ENCODE measurements at regions not wholly inside any gene's neighbourhood (a gene's known extent, or its start where the extent isn't known, plus 50 kb on each side); places are given as distances from the start of the nearest gene placed in this dataset.

- TF ChIP-seq CTCF (IDR thresholded peaks at IDR 0.05 in 2 of 3, conservative IDR thresholded peaks at IDR 0.05 in 1 of 3; ENCODE audit: control insufficient read depth in 2 of 3, extremely low read depth in 1 of 3, insufficient read depth in 1 of 3, low read depth in 3 of 3, low read length in 3 of 3) (no peak), EZH2 (IDR thresholded peaks at IDR 0.05; ENCODE audit: borderline replicate concordance, control insufficient read depth, low read depth, low read length) (no peak), NR2F1 (conservative IDR thresholded peaks at IDR 0.05) (no peak), TAF1 (IDR thresholded peaks at IDR 0.05; ENCODE audit: borderline replicate concordance, low read depth, low read length) (no peak), USF2 (IDR thresholded peaks at IDR 0.05; ENCODE audit: borderline replicate concordance, low read depth, low read length) (no peak), RB1 (IDR thresholded peaks at IDR 0.05; ENCODE audit: borderline replicate concordance) (no peak)
These were observed 354.8 kb downstream of the CD83 start for GRCh38 chr6:14472255-14472985.

Measured in GM12878 (cell line).